M059J (cell line): ENCODE measurements at regions not wholly inside any gene's neighbourhood (a gene's known extent, or its start where the extent isn't known, plus 50 kb on each side); places are given as distances from the start of the nearest gene placed in this dataset.
"Not testable (repeated sequence)": the region's sequence is repeated elsewhere in the genome, so short reads cannot be mapped to it uniquely, and the experiment has no call there.

ENCODE experiments used
- DNase-seq: peaks from one replicate; pipeline ENCODE4 v3.0.0-alpha.2; 2012; ENCODE audit warnings: low read depth

GRCh38 chr9:13942201-13942600, 371.7 kb downstream of the NFIB start:
- no peak for DNase-seq

DNA sequence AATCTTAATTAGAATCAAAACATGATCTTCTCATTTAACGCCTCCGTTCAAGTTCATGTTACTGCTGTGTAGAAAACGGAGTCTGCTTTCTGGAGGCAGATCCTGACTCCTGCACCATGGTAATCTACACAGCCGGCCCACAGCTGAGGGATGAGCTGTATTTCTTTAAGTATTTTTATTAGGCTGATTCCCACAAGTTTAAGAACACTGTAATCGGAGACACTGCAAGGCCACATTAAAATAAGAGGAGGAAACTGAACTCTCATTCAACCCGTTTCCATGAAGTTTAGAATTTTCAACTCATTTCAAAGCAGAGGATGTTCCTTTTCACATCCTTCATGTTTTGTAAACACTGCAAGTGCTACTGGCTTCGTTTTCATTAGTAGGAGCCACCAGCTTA, 372.2 kb downstream of the NFIB start:
- DNase-seq = no peak

DNA sequence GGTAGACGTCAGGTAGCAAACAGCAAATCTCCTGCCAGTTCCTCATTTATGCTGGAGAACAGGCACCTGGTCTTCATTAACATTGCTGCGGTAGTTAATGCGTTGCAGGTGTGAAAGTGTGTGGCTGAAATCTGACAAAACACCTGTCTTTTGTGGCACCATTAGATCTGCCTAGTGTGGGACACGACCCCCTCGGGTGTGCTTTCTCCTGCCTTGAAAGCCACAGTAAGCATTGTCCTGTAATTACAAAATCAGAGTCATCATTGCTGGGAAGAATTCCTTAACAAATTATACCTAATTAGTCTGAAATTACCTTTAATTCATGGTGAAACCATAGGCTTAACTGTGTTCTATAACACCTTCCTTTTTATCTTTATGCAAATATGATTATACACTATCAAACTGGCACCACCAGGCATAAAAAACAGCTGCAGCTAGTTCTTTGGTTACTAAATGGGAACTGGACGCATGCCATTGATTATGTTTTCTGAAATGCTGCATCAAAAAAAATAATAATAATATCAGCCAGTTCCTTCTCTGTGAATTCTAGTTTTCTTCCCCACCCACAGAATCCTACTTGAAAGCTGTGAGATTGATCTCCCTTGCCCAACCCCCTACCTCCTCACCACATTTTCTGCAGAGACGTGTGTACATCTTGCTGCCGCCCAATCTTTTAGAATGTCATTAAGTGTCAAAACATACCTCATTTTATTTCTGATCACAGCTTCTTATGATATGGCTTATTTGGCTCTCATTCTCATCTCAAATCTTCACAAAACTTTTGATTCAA, 374.0 kb downstream of the NFIB start:
- DNase-seq = no peak

DNA sequence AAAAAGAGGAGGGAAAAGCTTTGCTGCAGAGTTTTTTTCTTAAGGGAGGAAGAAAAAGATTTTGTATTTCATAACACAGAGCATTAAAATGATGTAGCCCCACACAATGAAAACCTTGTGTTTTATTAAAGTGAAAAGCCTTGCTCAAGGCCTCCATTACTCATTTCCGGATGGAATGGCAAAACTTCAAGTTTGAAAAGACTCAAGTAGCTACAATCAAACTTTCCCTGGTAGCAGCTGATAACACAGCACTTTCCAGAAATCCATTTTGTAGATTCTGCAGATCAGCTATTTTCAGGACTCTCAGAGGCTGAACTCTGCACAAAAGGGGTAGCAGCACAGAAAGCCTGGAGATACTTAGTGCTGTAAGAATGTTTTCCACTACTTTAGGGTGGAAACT, 374.8 kb downstream of the NFIB start:
- DNase-seq = peak; percentile 75

- DNase-seq = no peak
These were observed 379.5 kb downstream of the NFIB start for GRCh38 chr9:13934416-13934815.

DNA sequence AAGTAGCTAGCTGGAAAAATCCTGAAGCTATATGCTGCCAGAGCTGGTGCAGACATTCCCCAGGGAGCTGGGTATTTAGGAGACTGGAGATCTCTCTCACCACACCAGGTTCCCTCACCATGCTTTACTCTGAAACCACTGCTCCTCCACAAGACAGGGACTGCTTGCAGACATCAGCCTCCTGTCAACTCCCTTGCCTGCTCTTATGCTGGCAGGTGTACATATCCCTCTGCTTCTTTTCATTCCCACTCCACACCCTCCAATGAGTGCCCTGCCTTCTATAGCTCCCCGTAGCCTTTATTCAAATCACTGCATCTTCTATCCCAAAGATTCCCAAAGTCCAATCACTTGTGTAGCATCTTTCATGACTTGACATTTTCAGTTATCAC, 380.7 kb downstream of the NFIB start:
- no peak for DNase-seq

DNA sequence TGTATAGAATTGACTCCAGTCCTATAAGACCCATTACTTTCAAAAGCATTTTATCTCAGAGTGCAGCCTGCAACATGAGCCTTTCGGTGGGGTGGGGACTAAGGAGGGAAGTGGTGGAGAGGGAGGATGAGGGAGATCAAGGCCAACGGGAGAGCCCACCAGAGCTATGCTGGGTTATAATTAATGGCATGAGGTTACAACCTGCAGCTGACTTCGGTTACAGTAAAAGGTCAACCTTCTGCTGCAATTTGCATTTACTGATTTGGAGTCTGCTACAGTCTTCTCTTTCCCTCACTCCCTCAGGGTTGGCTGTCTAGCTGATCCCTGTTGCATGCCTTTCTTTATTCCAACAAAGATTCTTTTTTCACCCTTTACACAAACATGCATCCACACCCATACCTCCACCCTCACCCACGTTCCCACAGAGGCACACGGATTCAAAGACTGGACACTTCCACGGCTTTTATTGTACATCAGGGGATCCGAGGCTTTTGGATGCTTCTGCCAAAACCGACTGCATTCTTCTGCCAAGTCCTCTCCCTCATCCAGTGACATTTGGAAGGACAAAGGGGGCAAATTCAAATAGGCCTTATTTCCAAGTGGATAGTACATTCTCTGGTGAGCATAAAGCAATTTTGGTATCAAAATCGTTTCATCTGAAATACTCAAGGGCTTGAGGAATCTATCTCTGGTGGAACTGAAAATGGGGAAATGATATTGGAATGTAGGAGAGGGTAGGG, 381.2 kb downstream of the NFIB start:
- DNase-seq = no peak

DNA sequence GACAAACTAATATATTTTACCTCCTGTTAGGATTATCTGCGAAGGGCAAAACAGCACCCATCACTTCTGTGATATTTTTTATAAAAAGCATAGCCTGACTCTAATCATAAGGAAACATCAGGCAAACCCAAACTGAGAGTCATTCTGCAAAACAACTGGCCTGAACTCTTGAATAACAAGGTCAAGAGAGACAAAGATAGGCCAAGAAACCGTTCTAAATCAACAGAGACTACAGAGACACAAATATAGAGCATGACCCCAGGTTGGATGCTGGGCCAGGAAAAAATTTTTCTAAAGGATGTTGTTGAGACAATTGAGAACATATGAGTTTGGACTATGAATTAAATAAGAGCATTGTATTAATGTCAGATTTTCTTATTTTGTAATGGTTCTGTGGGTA, 384.9 kb downstream of the NFIB start:
- DNase-seq = no peak

DNA sequence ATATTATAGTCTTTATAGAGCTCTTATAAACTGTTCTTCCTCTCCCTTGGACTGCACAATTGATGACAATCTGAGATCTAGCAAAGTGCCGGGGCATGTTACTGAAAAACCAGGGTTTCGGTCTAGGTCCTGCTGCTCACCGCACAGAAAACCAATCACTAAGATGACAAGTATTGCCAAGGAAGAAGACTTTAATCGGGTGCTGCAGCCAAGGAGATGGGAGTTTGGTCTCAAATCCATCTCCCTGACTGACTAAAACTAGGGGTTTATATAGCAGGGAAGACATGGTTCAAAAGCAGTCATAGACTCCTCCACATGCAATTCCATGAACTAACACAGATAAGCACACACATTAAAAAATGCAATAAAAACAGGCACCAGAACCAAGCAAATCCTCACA, 390.6 kb downstream of the NFIB start:
- DNase-seq = no peak

- no peak for DNase-seq
These were observed 393.4 kb downstream of the NFIB start for GRCh38 chr9:13920557-13920956.

DNA sequence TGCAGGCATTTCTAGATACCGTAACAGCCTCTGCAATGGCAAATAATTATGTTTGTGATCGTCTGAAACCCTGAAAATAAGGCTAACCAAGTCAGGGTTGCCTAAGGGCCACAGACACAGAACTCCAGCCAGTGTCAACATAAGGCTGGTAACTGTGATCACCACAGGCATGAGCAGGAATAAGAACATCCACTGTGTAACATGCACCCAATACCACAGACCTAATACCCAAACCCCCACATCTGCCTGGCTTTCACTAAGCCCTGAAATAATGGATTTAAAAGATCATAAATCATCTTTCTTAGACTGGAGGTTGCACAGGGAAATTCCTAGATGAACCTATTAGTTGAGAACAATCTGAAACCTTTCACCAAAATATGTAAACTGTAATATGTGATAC, 394.5 kb downstream of the NFIB start:
- no peak for DNase-seq

DNA sequence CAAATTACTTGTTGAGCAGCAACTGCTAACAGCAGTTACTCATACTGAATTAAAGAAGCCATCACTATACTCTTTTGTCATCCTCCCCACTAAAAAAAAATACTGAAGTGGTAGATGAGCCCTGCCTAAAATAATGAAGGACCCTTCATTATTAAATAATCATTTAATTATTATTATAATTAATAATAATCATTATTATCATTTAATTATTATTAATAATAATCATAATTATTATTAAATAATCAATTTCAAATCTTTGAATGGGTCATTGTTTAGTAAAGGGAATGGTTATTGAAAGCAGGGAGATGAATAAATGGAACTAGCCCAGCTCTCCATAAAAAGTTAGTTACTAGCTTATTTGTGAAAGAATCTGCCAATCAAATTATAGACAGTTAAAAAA, 396.4 kb downstream of the NFIB start:
- no peak for DNase-seq

- DNase-seq = peak; percentile 32
These were observed 398.2 kb downstream of the NFIB start for GRCh38 chr9:13915591-13916301.

- no peak for DNase-seq
These were observed 398.8 kb downstream of the NFIB start for GRCh38 chr9:13915131-13915530.

DNA sequence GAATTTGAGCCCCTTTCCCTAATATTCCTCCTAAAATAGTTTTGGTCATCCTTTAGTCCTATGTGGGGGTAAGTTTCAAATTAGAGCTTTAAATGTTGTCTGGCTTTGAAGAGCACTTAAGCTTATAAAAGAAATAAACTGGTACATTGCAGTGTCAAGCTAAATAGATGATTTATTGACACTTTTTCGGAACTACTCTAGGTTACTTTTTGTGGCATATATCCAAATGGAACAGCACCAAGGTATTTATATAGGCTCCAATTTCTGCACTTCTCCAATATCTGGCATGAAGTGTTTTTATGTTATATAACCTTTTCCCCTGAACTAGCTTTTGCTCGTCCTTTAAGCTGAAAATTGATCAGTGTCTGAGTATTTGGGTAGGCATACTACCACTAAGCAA, 402.5 kb downstream of the NFIB start:
- DNase-seq = no peak

- DNase-seq = not testable (repeated sequence)
These were observed 406.1 kb downstream of the NFIB start for GRCh38 chr9:13907842-13908241.

- no peak for DNase-seq
These were observed 409.2 kb downstream of the NFIB start for GRCh38 chr9:13904746-13905145.

DNA sequence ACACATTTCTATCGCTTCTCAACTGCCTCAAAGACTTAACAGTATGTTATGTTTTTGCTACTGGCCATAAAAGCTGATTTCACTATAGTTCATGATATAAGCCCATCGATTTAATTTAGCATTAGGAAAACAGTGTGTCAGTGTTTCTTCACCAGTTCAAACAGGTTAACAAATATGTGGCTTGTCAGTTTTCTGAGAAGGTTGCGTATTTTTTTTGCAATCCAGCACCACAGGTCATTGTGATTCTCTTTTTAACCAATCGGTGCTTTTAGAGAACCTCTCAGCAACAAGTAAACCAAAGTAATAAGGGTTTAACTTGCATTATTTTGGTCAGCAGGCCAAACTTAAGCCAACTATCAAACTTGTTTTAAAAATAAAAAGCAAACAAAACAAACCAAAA, 409.6 kb downstream of the NFIB start:
- DNase-seq = no peak

DNA sequence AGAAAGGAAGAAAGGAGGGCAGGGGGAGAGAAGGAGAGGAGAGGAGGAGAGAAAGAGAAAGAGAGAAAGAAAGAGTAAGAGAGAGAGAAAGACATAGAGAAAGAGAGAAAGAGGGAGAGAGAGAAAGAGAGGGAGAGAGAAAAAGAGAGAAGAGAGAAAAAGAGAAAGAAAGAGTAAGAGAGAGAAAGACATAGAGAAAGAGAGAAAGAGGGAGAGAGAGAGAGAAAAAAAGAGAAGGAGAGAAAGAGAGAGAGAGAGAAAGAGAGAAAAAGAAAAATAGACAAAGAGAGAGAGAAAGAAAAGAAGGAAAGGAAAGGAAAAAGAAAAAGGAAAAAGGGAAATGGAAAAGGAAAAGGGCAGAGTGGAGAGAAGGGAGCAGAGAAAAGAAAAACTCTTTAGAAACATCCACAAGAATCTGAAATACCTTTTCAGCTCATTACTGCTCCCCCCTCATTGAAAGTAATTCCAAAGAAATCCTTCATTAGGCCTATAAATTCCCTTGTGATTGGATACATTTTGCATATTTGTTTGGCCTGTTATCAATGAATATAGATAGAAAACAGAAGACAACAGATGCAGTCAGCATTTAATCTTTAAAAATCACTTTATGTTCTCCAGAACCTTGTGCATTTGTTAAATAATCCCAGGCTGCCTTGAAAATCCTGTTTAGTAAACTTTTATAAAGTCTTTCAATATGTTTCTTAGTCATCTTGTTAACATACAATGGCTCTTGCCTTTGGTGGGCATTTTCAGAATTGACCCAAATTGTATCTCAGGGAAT, 411.5 kb downstream of the NFIB start:
- DNase-seq = no peak

DNA sequence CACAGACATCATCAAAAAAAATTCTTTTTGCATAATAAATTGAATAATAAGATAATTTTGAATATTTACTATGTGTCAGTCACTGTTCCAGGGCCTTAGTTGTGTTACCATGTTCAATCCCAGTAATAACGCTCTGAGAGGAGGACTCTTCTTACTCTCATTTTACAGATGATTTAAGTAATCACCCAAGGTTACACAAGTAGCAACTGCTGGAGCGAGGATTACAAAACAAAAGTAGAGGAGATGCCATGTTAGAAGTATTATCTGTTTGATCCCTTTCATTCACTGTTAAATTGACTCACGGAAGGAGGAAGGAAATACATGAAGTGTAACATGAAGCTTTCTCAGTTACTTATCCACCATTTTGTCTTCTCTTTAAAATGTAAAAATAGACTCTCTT, 412.8 kb downstream of the NFIB start:
- DNase-seq = no peak

- no peak for DNase-seq
These were observed 413.5 kb downstream of the NFIB start for GRCh38 chr9:13900449-13900848.

DNA sequence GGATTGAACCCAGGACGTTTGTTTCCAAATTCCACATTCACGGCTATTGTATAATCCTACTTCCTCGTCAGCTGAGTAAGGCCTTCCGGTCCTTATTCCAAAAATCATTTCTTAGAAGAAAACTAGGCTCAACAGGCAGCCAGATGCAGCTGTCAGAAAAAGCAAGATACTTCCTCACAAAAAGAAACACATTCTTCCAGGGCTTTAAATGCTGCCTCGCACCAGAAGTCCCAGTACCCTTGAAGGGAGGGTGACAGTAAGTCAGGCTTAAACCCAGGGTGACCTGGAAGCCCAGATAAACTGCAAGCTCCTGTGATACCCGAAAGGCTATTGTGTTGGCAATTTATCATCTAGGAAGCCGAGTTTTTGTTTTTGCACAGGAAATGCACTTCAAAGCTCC, 414.0 kb downstream of the NFIB start:
- no peak for DNase-seq
